NCI-H1048 (cell line): ENCODE measurements at regions not wholly inside any gene's neighbourhood (a gene's known extent, or its start where the extent isn't known, plus 50 kb on each side); places are given as distances from the start of the nearest gene placed in this dataset.
"Not testable (repeated sequence)": the region's sequence is repeated elsewhere in the genome, so short reads cannot be mapped to it uniquely, and the experiment has no call there.

Experiments used
- DNase-seq: peaks from one replicate; lab custom pipeline; 2025; lab: John Stamatoyannopoulos, UW

DNA sequence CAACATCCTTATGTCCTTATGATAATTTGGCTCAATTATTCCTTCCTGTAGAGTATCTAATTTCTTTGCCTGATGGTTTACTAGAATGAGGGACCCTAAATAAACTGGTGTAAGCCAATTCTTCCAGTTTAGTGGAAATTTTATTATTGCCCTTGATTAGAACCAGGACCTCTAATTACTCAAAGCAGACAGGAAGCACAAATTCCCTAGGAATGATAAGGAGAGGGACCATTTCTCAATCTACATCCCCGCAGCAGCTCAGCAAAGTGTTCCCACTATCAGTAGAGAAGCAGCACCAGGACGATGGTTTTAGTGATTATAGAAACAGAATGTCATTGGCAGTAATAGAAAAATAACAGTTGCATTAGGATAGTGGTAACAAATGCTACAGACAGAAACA, 97.1 kb downstream of the PLPPR4 start:
- DNase-seq, result no peak

DNA sequence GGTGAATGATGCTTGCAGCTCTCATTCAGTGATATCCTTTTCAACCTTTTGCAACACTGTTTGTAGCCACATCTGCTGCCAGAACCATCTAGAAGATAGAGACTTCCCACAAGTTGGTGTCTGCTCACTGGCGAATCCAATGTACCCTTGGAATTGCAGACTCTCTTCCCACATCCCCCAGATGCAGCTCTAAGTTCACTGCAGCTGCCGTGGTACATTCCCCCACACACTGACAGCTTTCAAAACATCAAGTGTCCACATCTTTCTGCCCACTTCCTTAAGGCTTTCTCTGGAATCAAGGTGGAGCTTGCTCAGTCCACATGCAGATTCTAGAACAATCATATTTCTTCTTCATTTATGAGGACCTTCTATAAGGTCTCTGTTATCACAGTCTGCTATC, 99.2 kb downstream of the PLPPR4 start:
- DNase-seq, result no peak

DNA sequence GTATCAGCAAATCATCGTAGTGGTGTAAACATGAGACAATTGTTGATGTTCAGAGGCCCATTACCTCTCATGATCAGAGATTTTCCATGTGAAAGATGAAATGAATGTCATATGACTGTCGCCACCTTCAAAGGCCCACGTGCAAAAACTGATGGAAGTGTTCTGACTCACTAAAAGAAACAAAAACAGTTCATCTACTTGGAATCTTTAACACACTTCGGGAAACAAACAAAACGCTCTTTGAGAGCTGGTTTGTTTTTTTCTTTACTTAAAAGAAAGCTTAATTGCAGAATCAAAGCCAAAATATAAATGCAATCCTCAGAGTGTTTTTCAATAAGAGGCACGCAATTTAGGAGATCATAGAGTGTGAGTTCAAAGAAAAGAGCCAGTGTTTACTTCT, 100.8 kb downstream of the PLPPR4 start:
- DNase-seq, result no peak

DNA sequence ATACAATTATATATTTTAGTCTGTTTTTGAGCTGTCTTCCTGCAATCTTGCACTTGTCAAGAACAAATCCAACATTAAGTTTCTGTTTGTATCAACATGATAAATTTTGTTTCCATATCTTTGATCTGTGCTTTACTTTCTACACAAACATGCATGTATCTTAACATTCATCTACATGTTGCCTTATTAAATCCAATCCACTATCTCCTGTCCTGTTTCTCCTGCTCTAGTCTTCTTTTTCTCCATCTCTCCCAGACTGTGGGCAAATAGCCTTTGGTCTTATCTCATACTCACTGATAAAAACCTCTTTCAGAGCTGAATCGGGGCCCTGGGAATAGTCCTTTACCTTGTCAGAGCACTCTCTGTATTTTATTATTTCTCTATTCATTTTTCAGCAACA, 101.3 kb downstream of the PLPPR4 start:
- no peak for DNase-seq

DNA sequence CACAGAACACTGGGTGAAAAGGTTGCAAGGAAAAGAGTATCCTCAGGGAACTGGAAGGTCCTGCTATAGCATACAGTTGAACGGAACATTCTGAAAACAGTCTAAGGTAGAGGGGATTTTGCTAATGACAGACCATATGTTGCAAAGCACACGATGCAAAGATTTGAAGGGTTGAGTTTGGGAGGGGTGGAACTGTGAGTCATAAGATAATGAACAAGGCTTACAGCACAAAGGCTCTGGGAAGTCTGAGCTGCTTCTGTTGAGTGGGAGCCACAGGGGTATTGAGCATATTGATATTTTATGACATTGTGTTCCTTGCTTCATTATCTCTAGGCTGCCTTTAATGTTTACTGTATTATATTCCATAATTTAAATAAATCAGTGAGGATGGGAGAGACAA, 104.9 kb downstream of the PLPPR4 start:
- no peak for DNase-seq

DNA sequence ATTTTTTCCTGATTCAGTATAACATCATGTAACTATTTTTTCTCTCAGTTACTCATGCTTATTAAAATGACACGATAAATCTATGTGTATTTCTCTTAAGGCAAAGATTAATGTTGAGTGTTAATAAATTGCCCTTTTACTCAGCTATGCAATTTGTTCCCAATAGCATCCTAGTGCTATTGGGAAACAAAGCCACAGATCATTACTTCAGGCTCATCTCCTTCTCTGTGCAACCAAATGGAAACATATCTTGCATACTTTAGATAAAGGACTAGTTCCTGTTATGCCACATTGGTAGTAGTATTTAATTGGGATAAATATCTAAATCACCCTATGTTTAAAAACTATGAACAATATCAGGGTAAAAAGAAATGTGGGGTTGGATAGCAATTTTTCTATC, 106.2 kb downstream of the PLPPR4 start:
- no peak for DNase-seq

DNA sequence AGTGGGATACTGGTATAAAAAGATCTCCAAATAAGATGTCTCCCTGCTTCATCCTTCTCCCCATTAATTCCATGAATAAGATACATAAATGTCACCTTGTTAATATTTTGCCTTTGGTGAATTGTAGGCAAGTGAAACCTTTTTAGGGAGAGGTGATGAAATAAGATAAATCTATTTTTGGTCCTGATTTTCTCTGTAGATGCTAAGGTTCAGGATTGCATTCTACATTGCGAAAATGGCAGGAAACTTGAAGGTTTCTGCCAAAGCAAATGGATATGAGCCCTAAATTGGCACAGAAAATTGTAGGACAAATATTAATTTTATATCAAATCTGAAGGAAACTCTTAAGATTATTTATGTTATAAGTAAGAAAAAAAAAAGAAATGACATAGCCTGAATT, 107.1 kb downstream of the PLPPR4 start:
- no peak for DNase-seq

DNA sequence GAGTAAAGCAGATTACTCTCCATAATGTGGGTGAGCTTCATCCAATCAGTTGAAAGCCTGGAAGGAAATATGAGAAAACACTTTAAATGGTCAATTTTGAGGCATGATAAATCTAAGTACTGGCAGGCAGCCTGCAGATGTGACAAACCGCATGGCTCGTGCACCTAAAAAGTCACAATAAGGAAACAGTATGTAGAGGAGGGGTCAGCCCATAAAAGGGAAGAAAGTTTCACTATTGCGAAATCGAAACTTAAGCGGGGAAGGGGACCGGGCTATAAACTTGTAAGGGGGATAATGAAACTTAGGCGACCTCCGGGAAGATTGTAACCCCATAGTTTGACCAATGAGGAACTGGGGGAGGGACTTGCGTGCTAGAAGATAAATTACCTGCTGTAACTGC, 109.8 kb downstream of the PLPPR4 start:
- no peak for DNase-seq

DNA sequence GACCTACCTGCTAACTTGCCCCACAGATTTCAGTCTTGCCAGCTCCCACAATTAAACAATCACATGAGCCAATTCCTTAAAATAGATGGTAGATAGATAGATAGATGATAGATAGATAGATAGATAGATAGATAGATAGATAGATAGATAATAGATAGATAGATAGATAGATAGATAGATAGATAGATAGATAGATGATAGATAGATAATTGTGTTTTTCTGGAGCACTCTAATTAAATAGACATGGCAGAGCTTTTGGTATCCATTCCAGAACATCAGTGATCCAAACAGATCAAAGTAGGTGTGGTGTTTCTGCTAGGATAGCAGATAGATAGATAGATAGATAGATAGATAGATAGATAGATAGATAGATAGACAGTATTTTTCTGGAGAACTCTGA, 110.4 kb downstream of the PLPPR4 start:
- DNase-seq, result not testable (repeated sequence)

DNA sequence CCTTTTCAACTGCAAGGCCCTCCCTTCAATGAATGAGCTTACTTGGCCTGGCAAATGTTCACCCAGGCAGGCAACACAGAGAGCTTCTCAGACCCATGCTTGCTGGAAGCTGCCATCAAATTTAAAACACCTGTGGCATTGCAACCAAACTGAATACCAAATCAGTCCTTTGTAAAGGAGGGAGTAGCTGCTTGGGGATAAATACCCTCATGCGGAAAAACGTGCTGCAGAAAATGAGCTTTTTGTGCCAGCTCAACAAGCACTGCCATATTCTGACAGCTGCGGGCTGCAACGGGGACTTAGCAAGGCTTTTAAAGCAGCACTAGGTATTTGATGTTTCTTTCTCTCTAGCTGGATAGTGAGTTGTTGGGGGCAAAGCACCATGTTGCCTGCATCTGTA, 119.7 kb downstream of the PLPPR4 start:
- no peak for DNase-seq

DNA sequence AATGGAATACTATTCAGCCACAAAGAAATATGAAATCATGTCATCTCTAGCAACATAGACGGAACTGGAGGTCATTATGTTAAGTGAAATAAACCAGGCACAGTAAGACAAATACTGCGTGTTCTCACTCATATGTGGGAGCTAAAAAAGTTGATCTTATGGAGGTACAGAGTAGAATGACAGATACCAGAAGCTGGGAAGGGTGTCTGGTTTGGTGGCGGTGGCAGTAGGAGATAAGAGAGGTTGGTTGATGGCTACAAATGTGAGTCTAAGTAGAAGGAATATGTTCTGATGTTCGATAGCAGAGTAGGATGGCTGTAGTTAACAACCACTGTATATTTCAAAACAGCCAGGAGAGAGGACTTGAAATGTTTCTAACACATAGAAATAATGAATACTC, 121.6 kb downstream of the PLPPR4 start:
- no peak for DNase-seq

DNA sequence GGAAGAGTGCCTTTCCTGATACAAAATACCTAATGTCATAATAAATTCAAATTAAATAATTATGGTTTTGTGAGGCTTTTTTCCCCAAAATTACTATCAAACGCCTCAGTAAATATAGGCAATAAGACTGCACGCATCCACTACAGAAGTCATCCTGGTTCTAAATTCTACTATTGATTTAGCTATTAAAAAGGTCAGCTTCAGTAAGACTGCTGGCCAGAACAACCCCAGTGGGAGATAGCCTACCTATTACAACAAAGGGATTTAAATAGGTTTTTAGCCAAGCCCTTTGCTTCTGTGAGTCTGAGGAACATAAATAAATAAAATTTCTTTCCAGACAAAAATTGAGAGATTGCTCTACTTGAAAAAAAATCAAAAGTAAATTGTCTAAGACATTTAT, 132.1 kb downstream of the PLPPR4 start:
- no peak for DNase-seq

DNA sequence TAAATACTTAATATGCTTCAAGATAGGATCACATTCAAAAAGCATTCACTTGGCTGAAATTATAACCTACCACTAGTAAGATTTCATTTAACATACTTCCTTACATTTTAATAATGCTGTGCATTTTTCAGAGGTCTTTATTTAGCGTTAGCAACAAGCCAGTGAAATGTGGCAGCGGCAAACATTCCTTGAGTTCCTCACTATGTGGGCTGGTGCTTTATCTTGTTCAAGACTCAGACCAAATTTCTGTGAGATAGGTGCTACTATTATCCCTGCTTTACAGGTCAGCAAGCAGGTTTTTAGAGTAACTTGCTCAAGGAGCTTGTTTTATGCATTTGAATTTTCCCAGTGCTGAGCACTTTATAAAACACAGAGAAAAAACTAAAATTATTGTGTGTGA, 132.7 kb downstream of the PLPPR4 start:
- DNase-seq, result no peak

DNA sequence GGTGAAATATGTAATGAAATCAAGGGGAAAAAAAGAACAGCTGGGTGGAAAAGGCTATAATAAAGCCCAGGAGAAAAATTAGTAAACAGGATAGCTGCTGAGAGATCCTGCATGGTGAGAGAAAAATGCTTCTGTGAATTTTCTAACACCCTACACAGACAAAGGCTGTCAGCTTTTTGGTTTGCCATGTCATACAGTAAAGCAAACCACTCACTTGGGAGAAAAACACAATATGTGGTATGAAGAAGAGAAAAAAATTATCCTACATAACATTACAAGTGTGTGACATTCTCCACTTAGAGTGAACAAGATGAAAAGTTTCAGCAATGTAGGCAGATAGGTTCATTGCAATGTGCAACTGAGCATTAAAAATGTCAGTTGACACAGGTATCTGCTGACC, 133.6 kb downstream of the PLPPR4 start:
- no peak for DNase-seq

DNA sequence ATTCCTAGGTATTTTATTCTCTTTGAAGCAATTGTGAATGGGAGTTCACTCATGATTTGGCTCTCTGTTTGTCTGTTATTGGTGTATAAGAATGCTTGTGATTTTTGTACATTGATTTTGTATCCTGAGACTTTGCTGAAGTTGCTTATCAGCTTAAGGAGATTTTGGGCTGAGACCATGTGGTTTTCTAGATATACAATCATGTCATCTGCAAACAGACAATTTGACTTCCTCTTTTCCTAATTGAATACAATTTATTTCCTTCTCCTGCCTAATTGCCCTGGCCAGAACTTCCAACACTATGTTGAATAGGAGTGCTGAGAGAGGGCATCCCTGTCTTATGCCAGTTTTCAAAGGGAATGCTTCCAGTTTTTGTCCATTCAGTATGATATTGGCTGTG, 137.3 kb downstream of the PLPPR4 start:
- DNase-seq, result not testable (repeated sequence)

DNA sequence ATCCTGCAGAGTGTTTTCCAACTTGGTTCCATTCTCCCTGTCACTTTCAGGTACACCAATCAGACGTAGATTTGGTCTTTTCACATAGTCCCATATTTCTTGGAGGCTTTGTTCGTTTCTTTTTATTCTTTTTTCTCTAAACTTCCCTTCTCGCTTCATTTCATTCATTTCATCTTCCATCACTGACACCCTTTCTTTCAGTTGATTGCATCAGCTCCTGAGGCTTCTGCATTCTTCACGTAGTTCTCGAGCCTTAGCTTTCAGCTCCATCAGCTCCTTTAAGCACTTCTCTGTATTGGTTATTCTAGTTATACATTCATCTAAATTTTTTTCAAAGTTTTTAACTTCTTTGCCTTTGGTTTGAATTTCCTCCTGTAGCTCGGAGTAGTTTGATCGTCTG, 140.1 kb downstream of the PLPPR4 start:
- DNase-seq, result not testable (repeated sequence)

DNA sequence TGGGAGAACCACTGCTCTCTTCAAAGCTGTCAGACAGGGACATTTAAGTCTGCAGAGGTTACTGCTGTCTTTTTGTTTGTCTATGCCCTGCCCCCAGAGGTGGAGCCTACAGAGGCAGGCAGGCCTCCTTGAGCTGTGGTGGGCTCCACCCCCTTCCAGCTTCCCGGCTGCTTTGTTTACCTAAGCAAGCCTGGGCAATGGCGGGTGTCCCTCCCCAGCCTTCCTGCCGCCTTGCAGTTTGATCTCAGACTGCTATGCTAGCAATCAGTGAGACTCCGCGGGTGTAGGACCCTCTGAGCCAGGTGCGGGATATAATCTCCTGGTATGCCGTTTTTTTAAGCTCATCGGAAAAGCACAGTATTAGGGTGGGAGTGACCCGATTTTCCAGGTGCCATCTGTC, 141.0 kb downstream of the PLPPR4 start:
- not testable (repeated sequence) for DNase-seq

DNA sequence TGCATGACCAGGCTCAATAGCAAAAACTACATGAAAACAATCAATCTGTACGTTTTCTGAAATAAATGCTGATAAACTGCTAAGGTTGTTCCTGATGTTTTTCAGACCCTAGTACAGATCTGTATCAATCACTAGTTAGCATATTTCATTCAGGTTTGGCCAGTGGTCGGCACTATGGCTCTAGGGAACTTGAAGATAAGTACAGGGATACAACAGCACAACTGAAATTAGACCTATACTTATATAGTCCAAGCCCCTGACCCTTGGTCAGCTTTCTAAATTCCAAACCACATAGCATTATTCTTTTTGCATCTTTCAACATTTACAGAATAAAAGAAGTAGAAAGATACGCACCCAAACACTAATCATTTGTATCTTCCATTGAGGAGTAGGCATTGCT, 142.7 kb downstream of the PLPPR4 start:
- DNase-seq, result no peak

DNA sequence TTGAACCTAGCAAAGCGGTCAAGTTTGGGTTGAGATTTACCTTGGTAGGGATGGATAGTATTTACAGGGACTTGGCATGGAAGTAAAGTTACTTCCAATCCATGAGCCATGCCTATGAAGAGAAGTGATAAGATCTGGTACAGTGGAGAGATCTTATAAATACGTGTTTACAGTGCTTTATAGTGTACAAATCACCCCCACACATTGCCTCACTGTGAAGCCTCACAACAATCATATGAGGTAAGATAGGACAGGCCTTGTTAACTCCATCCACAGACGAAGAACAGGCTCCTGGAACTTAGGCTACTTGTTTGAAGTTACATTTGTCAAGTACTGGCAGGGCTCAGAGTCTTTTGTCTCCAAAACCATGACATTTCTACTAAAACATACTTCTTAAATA, 159.8 kb downstream of the PLPPR4 start:
- DNase-seq, result no peak

DNA sequence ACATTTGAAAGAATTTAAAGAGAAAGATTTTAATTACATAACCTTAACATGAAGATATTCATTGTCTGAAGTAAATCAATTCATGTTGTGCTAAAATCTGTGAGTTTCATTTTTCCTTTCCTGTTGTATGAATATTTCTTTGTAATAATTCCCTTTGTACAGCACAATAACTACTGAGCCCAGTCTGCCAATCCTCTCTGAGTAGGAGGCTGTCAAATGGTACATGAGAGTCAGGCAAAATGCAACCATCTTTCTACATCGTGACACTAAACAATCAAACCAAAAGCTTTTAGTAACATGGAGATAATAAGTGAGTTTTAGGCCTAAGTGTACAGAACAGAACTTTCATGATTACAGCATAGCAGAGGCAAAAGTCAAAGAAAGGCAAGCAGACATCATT, 165.5 kb downstream of the PLPPR4 start:
- no peak for DNase-seq

DNA sequence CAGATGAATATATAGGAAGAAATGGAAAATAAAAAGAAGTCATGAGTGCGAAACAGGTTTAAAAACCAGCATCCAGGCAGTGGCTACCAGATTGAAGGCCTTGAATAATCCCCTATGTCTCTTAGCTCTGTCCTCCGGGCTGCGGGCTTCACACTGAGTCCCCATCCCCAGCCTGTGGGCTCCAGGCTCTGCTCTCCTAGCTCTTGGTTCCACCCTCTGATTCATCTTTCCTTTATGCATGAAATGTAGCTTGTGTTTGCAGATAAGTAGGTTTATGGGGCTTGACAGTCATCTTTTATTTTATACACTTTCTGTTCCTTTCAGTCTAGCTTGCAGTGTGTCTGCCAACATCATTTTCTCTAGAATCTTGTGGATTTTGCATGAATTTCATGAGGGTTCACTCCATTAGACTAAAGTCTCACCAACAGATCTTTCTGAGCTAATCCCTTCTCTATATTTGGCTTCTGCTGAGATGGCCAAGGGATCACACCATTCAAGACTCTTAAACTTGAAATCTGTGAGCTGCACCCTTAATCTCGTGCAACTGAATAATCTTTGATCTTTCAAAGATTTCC, 174.5 kb downstream of the PLPPR4 start:
- no peak for DNase-seq

DNA sequence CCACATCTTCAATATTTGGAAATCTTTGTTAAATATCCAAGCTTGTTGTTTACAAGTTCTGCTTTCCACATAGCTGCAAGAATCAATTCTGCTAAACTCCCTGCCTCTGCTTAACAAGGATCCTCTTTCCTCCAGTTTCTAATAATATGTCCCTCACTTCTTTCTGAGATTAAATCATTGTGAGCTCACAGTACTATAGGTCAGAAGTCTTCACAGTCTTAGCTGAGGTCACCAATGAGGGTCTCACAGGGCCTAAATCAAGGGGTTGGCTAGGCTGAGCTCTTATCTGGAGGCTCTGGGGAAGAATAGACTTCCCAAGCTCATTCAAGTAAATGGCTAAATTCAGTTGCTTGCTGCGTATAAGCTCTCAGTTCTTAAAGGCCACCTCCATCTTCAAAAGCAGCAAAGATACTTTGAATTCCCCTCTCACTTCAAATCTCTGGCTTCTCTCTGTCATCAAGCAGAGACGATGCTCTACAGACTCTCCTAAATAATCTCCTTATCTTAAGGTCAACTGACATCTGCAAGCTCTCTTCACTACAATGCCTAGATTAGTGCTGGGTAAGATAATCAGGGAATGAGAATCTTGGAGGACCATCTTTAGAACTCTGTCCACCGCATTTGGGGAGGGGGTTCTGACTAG, 175.3 kb downstream of the PLPPR4 start:
- DNase-seq, result no peak

DNA sequence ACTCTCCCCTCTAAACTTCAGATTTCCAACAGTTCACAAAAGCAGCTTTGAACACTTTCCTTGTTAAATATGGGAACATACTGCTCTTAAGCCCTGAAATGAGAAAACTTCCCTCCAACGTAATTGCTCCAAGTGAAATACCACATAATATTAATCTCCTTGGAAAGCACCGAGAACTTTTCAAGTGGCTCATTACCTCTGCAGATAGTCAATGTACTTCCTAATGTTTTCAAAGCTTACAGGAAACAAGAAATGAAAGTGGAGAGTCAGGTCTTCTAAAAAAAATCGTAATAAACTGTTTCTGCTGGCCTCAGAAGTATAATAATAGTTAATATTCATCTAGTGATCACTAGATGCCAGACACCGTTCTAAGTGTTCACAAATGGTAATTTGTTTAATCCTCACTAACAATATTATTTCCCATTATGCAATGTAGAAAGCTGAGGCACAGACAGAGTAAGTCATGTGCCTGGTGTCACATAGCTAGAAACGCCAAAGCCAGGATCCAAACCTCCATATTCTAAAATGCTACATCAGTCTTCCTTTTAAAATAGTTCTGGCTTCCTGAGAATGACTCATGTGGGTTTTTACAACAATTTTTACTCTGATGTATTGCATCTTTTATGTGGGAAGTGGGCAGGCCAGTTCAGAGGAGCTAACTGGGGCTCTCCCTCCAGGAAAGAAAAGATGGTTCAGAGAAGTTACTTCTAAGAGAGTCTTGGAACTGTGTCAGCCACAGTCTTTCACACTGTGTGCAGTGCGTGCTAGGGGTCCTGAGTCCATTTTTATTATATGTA, 177.2 kb downstream of the PLPPR4 start:
- DNase-seq, result no peak
